Lower lobe of right lung (tissue), 2 donors: ENCODE measurements at regions not wholly inside any gene's neighbourhood (a gene's known extent, or its start where the extent isn't known, plus 50 kb on each side); places are given as distances from the start of the nearest gene placed in this dataset.

Experiments
- ATAC-seq, 2 donors: fragments of 200-7000 bp; cut with Tn5 transposase; one replicate each; pipeline ENCODE4 v1.9.1; 2020 to 2022; ENCODE audit warnings: mild to moderate bottlenecking in 2 of 2, moderate library complexity in 2 of 2
- DNase-seq: peaks from one replicate; pipeline ENCODE4 v3.0.0-alpha.2; 2020
- H3K27ac ChIP-seq: fragments of 200-600 bp; one replicate; pipeline ENCODE4 v1.8.0; 2022
- H3K27me3 ChIP-seq: fragments of 200-600 bp; one replicate; pipeline ENCODE4 v1.8.0; 2022; ENCODE audit warnings: low read depth
- H3K36me3 ChIP-seq: fragments of 200-600 bp; one replicate; pipeline ENCODE4 v1.8.0; 2022; ENCODE audit warnings: mild to moderate bottlenecking
- H3K4me1 ChIP-seq: fragments of 200-600 bp; one replicate; pipeline ENCODE4 v1.8.0; 2022
- H3K4me3 ChIP-seq: fragments of 200-600 bp; one replicate; pipeline ENCODE4 v1.8.0; 2022; ENCODE audit warnings: mild to moderate bottlenecking
- H3K9me3 ChIP-seq: fragments of 200-600 bp; one replicate; pipeline ENCODE4 v1.8.0; 2022
- CTCF ChIP-seq: fragments of 200-600 bp; IDR thresholded peaks from one replicate; pipeline ENCODE4 v1.8.0; 2022; ENCODE audit warnings: antibody characterized with exemption, mild to moderate bottlenecking
- intact Hi-C: fragments of 100-400 bp; cut with DNase I; formaldehyde crosslinking; loops from one replicate; pipeline ENCODE4 v1.11.0; 2022
- donor health status: DM: no; HTN: yes; CAD: no; lungs with severe emphysema.

- H3K9me3 ChIP-seq, result no peaks in the 10 kb centered on the region
- peaks cover 22% of the 10 kb centered on the region for H3K4me1 ChIP-seq
- no peak for TF ChIP-seq CTCF
- no peak overlapping the region for H3K4me3 ChIP-seq
- ATAC-seq (no peak), DNase-seq (no peak)
- no peaks in the 10 kb centered on the region for H3K27me3 ChIP-seq
- H3K27ac ChIP-seq, result no peak overlapping the region
- intact Hi-C loops, result no loop called here
- no peaks in the 10 kb centered on the region for H3K36me3 ChIP-seq
These were observed 96.7 kb upstream of the S1PR1 start for GRCh38 chr1:101139821-101140718.

DNA sequence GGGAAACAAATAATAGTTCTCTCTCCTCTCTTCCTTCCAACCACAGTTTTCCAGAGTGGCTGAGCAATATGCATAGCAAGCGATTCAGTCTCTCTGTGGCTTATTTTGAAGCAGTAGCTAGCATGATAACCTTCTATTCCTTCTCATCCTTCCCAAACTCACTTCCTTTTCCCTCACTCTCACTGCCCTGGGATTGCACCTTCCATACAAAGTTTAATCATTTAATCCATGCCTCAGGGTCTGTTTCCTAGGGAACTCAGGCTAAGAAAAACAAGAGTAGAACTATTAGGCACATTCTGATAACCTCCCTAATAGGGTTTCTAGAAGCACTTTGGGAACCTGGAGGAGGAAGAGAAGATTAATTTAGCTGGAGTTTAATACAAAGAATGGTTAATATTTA, 97.7 kb upstream of the S1PR1 start:
- H3K4me1 ChIP-seq, result peaks cover 22% of the 10 kb centered on the region
- no peaks in the 10 kb centered on the region for H3K27me3 ChIP-seq
- DNase-seq, result no peak
- H3K4me3 ChIP-seq, result no peak overlapping the region
- no peaks in the 10 kb centered on the region for H3K9me3 ChIP-seq
- no peaks in the 10 kb centered on the region for H3K36me3 ChIP-seq
- no peak for TF ChIP-seq CTCF
- H3K27ac ChIP-seq, result no peak overlapping the region
- no peak for ATAC-seq
- intact Hi-C loops, result no loop called here

DNA sequence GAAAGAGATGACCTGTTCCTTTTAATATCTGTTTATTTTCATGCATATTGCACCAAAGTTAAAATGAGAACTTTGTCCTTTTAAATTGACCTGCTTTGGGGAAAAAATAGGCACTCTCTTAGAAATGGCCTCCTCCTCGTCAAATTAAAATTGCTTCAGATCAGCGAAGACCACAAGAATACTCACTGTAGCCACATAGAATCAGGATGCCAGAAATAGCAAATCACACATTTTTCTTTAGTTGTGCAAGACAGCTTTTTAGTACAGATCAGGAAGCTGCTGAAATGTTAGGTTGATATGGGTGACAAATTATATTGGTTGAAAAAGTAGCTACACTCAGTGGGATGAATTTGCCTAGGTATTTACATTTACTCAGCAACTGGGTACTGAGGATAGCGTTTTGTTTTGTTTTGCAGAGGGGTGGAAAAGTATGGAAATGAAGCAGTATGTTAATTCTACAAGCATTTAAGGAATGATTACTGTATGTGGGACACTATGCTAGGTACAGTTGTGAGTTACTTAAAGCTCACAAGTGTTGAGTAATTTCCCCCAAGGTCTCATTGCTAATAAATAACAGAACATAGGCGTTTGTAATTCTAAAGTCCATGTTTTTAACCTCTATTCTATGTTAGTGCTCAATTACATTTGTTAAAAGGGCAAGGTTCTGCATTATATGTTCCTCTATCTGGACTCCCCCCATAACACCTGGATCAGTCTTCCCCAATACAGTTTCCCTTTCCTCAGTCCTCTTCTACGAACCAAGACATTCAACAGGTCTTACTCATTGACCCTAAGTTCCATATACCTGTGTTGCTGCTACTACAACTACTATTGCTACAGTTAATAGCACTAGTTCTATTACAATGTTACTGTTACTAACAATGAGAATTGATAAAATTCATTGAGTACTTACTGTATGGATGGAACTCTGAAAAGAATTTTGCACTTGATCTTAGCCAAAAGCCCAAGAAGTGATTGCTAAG, 99.4 kb upstream of the S1PR1 start:
- Histone ChIP-seq H3K4me1 (peaks cover 22% of the 10 kb centered on the region), H3K27me3 (no peaks in the 10 kb centered on the region), H3K9me3 (no peaks in the 10 kb centered on the region), H3K27ac (no peak overlapping the region), H3K36me3 (no peaks in the 10 kb centered on the region), H3K4me3 (no peak overlapping the region)
- ATAC-seq (no peak), DNase-seq (no peak)
- peak; percentile 2 for TF ChIP-seq CTCF
- intact Hi-C loops, result no loop called here

DNA sequence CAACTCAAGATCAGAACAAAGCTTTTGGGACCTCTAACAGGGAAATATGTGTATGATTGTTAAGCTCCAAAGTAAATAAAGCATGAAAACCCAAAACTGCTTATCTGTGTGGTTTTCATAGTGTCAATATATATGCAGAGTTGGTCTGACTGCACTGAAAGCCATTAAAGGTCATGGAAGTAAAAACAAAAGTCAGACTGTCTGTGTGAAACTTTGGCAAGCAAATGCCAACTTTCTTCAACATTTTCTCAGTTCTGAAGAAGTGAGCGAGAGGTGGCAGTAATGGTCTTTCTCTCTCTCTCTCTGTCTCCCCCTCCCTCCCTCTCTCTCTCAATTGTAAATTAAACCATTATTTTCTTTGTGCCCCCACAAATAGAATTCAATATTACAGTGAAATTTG, 100.1 kb upstream of the S1PR1 start:
- H3K27me3 ChIP-seq, result no peaks in the 10 kb centered on the region
- ATAC-seq (peak in 1 of 2 donors; percentile 28), DNase-seq (no peak)
- H3K4me3 ChIP-seq, result no peak overlapping the region
- no peaks in the 10 kb centered on the region for H3K9me3 ChIP-seq
- peaks cover 22% of the 10 kb centered on the region for H3K4me1 ChIP-seq
- H3K27ac ChIP-seq, result no peak overlapping the region
- no peaks in the 10 kb centered on the region for H3K36me3 ChIP-seq
- peak; percentile 10 for TF ChIP-seq CTCF
- intact Hi-C loops, result no loop called here

DNA sequence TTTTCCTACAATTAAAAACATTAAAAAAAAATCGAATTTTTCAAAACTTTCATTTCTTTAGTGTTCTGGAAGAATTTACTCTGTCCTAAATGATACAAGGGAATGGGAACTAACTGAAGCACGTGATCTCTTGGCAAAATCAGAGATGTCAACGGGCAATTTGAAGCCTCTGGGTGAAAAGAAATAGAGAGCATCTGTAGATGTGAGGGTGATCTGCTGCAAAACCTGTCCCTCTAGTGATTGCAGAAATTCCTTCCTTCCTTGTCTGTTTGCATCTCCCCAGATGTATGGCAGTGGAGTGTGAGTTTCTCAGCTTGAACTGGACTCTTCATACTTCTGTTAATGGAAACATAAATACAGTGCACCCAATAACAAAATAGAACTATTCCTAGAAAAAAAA, 100.5 kb upstream of the S1PR1 start:
- Histone ChIP-seq H3K36me3 (no peaks in the 10 kb centered on the region), H3K4me1 (peaks cover 22% of the 10 kb centered on the region), H3K4me3 (no peak overlapping the region), H3K27ac (no peak overlapping the region), H3K9me3 (no peaks in the 10 kb centered on the region), H3K27me3 (no peaks in the 10 kb centered on the region)
- no peak for DNase-seq
- no peak for ATAC-seq
- intact Hi-C loops, result no loop called here
- TF ChIP-seq CTCF, result no peak
